Endothelial cell (in vitro differentiated cells): ENCODE measurements at regions not wholly inside any gene's neighbourhood (a gene's known extent, or its start where the extent isn't known, plus 50 kb on each side); places are given as distances from the start of the nearest gene placed in this dataset.

ENCODE experiments used
- DNase-seq: peaks from one replicate; pipeline ENCODE4 v3.0.0; 2021; ENCODE audit warnings: low spot score
- H3K27ac Mint-ChIP-seq: one replicate; pipeline ENCODE4 v1.8.0; 2021; ENCODE audit warnings: mixed read lengths, inconsistent platforms; ENCODE audit not compliant: unreplicated experiment
- H3K27me3 Mint-ChIP-seq: one replicate; pipeline ENCODE4 v1.8.0; 2021; ENCODE audit warnings: mild to moderate bottlenecking, moderate library complexity, mixed read lengths, inconsistent platforms; ENCODE audit not compliant: unreplicated experiment
- H3K36me3 Mint-ChIP-seq: one replicate; pipeline ENCODE4 v1.8.0; 2021; ENCODE audit warnings: mild to moderate bottlenecking, low read depth, mixed read lengths, inconsistent platforms; ENCODE audit not compliant: unreplicated experiment
- H3K4me1 Mint-ChIP-seq: one replicate; pipeline ENCODE4 v1.8.0; 2021; ENCODE audit warnings: mild to moderate bottlenecking, mixed read lengths, inconsistent platforms; ENCODE audit not compliant: unreplicated experiment
- H3K4me3 Mint-ChIP-seq: one replicate; pipeline ENCODE4 v1.8.0; 2021; ENCODE audit warnings: mild to moderate bottlenecking, mixed read lengths, inconsistent platforms; ENCODE audit not compliant: unreplicated experiment
- H3K9me3 Mint-ChIP-seq: one replicate; pipeline ENCODE4 v1.8.0; 2021; ENCODE audit warnings: mixed read lengths, inconsistent platforms; ENCODE audit not compliant: unreplicated experiment
- TF ChIP-seq, protein P1 (sequence below): fragments of 200-600 bp; sonication (generic); IDR thresholded peaks from one replicate; pipeline ENCODE4 v1.5.0; 2021; ENCODE audit warnings: antibody characterized with exemption; ENCODE audit not compliant: unreplicated experiment

DNA sequence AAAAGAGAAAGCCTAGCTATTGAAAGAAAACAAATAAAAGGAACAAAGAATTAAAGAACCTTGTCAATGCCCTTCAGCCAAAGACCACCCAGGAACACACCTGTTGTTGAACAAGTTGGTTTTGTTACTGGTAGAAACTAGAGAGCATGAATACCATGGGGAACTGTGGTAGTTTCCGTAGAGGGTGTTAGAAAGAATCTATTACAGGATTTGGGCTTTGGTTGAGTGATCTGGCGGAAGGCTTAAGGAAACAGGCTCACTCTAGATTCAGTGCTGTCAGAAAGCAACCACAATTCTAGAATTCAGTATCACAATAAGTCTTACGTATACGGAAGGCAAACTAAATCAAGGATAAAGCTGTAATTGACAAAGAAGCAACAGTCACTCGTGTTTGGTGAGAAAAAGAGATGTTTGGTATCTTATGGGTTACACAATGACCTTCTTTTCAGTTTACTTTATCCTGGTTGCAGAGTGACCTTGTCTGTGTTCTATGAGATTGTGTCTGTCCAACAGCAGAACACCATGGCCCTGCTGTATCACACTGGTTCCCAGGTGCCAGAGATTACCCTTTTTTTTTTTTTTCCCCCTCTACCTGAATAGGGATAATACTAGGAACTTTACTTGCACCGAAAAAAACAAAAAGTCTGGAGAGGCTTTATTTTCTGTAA is 265.9 kb downstream of the SHQ1 start:
- TF ChIP-seq, protein P1, sequence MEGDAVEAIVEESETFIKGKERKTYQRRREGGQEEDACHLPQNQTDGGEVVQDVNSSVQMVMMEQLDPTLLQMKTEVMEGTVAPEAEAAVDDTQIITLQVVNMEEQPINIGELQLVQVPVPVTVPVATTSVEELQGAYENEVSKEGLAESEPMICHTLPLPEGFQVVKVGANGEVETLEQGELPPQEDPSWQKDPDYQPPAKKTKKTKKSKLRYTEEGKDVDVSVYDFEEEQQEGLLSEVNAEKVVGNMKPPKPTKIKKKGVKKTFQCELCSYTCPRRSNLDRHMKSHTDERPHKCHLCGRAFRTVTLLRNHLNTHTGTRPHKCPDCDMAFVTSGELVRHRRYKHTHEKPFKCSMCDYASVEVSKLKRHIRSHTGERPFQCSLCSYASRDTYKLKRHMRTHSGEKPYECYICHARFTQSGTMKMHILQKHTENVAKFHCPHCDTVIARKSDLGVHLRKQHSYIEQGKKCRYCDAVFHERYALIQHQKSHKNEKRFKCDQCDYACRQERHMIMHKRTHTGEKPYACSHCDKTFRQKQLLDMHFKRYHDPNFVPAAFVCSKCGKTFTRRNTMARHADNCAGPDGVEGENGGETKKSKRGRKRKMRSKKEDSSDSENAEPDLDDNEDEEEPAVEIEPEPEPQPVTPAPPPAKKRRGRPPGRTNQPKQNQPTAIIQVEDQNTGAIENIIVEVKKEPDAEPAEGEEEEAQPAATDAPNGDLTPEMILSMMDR, result no peak
- Mint-ChIP-seq H3K36me3 (peaks cover 3% of the 10 kb centered on the region), H3K9me3 (no peaks in the 10 kb centered on the region), H3K27me3 (peaks cover 4% of the 10 kb centered on the region), H3K27ac (peak overlapping the region; percentile 10), H3K4me3 (no peak overlapping the region), H3K4me1 (peaks cover 28% of the 10 kb centered on the region)
- DNase-seq, result no peak

DNA sequence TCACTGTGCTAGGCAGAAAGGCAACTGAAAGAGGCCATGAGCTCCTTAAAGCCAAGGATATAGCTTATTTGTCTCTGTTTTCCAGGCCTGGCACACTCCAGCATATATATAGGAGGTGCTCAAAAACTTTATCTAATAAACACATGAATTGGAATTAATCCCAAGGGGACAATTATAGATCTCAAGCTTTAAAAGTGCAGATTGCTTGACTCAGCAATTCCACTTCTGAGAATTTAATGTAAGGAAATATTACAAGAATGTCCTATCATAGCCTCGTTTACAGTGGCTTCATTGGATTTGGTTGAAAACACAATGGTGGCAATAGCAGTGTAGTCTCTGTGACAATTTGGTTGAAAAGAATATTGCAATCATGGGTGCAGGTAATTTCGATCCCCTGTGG is 267.3 kb downstream of the SHQ1 start:
- TF ChIP-seq, protein P1, result no peak
- DNase-seq, result no peak
- H3K27ac Mint-ChIP-seq, result no peak overlapping the region
- H3K9me3 Mint-ChIP-seq, result no peaks in the 10 kb centered on the region
- H3K4me1 Mint-ChIP-seq, result peaks cover 24% of the 10 kb centered on the region
- H3K27me3 Mint-ChIP-seq, result peaks cover 4% of the 10 kb centered on the region
- no peak overlapping the region for H3K4me3 Mint-ChIP-seq
- peaks cover 3% of the 10 kb centered on the region for H3K36me3 Mint-ChIP-seq

DNA sequence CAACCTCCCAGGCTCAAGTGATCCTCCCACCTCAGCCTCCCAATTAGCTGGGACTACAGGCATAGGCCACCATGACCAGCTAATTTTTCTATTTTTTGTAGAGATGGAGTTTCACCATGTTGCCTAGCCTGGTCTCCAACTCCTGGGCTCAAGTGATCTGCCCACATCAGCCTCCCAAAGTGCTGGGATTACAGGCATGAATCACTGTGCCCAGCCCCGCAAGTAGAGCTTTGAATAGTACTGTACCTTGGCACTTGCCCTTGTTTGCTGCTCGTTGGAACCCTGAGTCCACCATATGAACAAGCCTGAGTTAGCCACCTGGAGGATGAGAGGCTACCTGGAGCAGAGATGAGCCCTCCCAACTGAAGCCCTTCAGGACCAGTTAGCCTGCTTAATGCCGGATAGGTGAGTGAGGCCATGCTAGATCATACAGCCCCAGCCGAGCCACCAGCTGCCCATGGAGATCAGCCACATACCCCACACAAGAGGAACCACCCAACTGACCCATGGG is 267.9 kb downstream of the SHQ1 start:
- H3K36me3 Mint-ChIP-seq, result peaks cover 3% of the 10 kb centered on the region
- no peak overlapping the region for H3K27ac Mint-ChIP-seq
- H3K9me3 Mint-ChIP-seq, result no peaks in the 10 kb centered on the region
- no peak for DNase-seq
- no peak overlapping the region for H3K4me3 Mint-ChIP-seq
- TF ChIP-seq, protein P1, result no peak
- peaks cover 4% of the 10 kb centered on the region for H3K27me3 Mint-ChIP-seq
- peaks cover 22% of the 10 kb centered on the region for H3K4me1 Mint-ChIP-seq

DNA sequence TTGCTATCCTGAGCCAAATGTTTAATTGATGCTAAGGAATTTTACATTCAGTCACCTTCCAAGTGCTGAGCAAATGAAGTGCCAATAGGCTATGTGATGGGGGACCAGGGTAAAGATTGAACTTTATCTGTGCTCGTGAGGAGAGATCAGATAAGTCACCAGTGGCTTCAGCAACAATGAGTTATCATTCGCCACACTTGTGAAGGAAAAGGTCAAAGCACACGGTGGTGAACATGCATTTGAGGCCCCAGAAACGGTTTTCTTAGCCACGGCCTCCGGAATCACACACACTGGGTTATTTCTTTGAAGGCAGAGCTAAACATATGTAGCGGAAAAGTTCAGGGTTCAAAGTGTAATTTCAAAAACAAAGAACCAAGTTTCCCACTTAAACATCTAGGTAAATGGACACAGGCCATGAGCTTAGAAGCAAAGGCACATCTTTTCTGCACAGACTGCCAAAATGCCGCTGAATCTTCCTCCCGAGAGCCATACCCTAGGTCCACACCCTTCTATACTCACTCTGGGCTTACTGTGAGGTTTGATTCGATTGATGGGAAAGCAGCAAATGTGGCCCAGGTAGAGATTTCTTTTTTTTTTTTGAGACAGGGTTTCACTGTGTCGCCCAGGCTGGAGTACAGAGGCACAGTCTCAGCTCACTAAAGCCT is 268.5 kb downstream of the SHQ1 start:
- Mint-ChIP-seq H3K4me1 (peaks cover 22% of the 10 kb centered on the region), H3K27me3 (peaks cover 4% of the 10 kb centered on the region), H3K27ac (no peak overlapping the region), H3K9me3 (no peaks in the 10 kb centered on the region), H3K36me3 (peaks cover 3% of the 10 kb centered on the region), H3K4me3 (no peak overlapping the region)
- no peak for DNase-seq
- TF ChIP-seq, protein P1, result no peak

DNA sequence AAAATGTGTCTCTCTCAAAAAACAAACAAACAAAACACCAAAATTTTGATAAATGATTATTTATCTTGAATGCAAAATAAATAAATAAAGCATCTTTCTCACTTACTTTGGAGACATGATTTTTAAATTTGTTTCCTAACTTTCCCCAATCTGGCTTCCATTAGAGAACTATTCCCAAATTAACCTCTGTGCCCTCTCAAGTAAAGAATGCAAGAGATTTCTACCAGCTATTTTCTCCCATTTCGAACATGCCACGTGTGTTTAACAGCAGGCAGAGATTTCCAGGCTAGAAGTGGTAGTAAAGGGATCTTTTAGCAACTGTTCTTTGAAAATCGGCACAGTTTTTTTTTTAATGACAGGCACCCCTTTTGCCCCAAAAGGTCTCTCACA is 269.1 kb downstream of the SHQ1 start:
- Mint-ChIP-seq H3K4me3 (no peak overlapping the region), H3K27me3 (peaks cover 4% of the 10 kb centered on the region), H3K4me1 (peaks cover 22% of the 10 kb centered on the region), H3K36me3 (peaks cover 3% of the 10 kb centered on the region), H3K27ac (no peak overlapping the region), H3K9me3 (no peaks in the 10 kb centered on the region)
- no peak for DNase-seq
- TF ChIP-seq, protein P1, result no peak
